ENCODE measurements at regions not wholly inside any gene's neighbourhood (a gene's known extent, or its start where the extent isn't known, plus 50 kb on each side); places are given as distances from the start of the nearest gene placed in this dataset.
A peak's percentile ranks its signal among the peaks of the same experiment; 100 is the strongest.
"Not testable (repeated sequence)": the region's sequence is repeated elsewhere in the genome, so short reads cannot be mapped to it uniquely, and the experiment has no call there.

GRCh38 chr21:18118566-18118965, 126.1 kb upstream of the CHODL start:
- intact Hi-C loops (cut with DNase I) = no loop called here
- no peak for DNase-seq

GRCh38 chr21:18117176-18117575, 127.5 kb upstream of the CHODL start:
- intact Hi-C loops (cut with DNase I) = no loop called here
- no peak for DNase-seq

- peak in 6 of 42 donors; percentile 1 to 29 (median 11) for DNase-seq
- intact Hi-C loops (cut with DNase I) = no loop called here
Observed at GRCh38 chr21:18114810-18115209, 129.8 kb upstream of the CHODL start.

GRCh38 chr21:18104802-18105201, 139.8 kb upstream of the CHODL start:
- DNase-seq = no peak
- intact Hi-C loops (cut with DNase I) = no loop called here

GRCh38 chr21:18096413-18096812, 148.2 kb upstream of the CHODL start:
- DNase-seq; intact Hi-C loops (cut with DNase I): not testable (repeated sequence)

GRCh38 chr21:18089786-18090185, 154.8 kb upstream of the CHODL start:
- intact Hi-C loops (cut with DNase I) = no loop called here
- no peak for DNase-seq

- intact Hi-C loops (cut with DNase I) = no loop called here
- DNase-seq = no peak
Observed at GRCh38 chr21:18070392-18070791, 174.2 kb upstream of the CHODL start.

- intact Hi-C loops (cut with DNase I) = no loop called here
- DNase-seq = no peak
Observed at GRCh38 chr21:18069875-18070274, 174.8 kb upstream of the CHODL start.

- intact Hi-C loops (cut with DNase I) = no loop called here
- DNase-seq = no peak
Observed at GRCh38 chr21:18060402-18060801, 184.2 kb upstream of the CHODL start.

GRCh38 chr21:18058731-18059398, 185.8 kb upstream of the CHODL start:
- intact Hi-C loops (cut with DNase I) = no loop called here
- no peak for DNase-seq

GRCh38 chr21:18053151-18053550, 191.5 kb upstream of the CHODL start:
- intact Hi-C loops (cut with DNase I) = no loop called here

GRCh38 chr21:18049461-18049860, 195.2 kb upstream of the CHODL start:
- intact Hi-C loops (cut with DNase I) = no loop called here
- DNase-seq = no peak

More at GRCh38 chr21:18053151-18053550, 191.5 kb upstream of the CHODL start:
- no peak for DNase-seq

GRCh38 chr21:18041012-18041411, 203.6 kb upstream of the CHODL start:
- DNase-seq = peak in 3 of 42 donors; percentile 2 to 7 (median 3)
- intact Hi-C loops (cut with DNase I) = no loop called here

- intact Hi-C loops (cut with DNase I) = no loop called here
Observed at GRCh38 chr21:18030248-18030647, 211.1 kb upstream of the C21orf91 start.

GRCh38 chr21:18026359-18026758, 207.2 kb upstream of the C21orf91 start:
- intact Hi-C loops (cut with DNase I) = no loop called here

More at GRCh38 chr21:18030248-18030647, 211.1 kb upstream of the C21orf91 start:
- no peak for DNase-seq

GRCh38 chr21:18023711-18024110, 204.6 kb upstream of the C21orf91 start:
- intact Hi-C loops (cut with DNase I) = no loop called here
- no peak for DNase-seq

More at GRCh38 chr21:18026359-18026758, 207.2 kb upstream of the C21orf91 start:
- DNase-seq = no peak

GRCh38 chr21:18023157-18023556, 204.0 kb upstream of the C21orf91 start:
- intact Hi-C loops (cut with DNase I) = no loop called here
- DNase-seq = no peak

- intact Hi-C loops (cut with DNase I) = no loop called here
- no peak for DNase-seq
Observed at GRCh38 chr21:18007121-18007520, 188.0 kb upstream of the C21orf91 start.

- intact Hi-C loops (cut with DNase I) = no loop called here
- no peak for DNase-seq
Observed at GRCh38 chr21:18006691-18007090, 187.5 kb upstream of the C21orf91 start.

GRCh38 chr21:18002393-18002792, 183.2 kb upstream of the C21orf91 start:
- intact Hi-C loops (cut with DNase I) = no loop called here
- DNase-seq = no peak

- no peak for DNase-seq
- intact Hi-C loops (cut with DNase I) = no loop called here
Observed at GRCh38 chr21:18000981-18001686, 182.0 kb upstream of the C21orf91 start.
